ENCODE measurements at regions not wholly inside any gene's neighbourhood (a gene's known extent, or its start where the extent isn't known, plus 50 kb on each side); places are given as distances from the start of the nearest gene placed in this dataset.

GRCh38 chr10:125350519-125350918, 190.2 kb upstream of the CTBP2 start:
- TF ChIP-seq CTCF (IDR thresholded peaks at IDR 0.05) = no peak
- TF ChIP-seq POLR2A (IDR thresholded peaks at IDR 0.05) = no peak

All from esophagus squamous epithelium (tissue), 4 donors.